ENCODE measurements at regions not wholly inside any gene's neighbourhood (a gene's known extent, or its start where the extent isn't known, plus 50 kb on each side); places are given as distances from the start of the nearest gene placed in this dataset.

GRCh38 chr16:86395477-86395876 lies 114.8 kb upstream of the FOXF1 start:
- no peak for DNase-seq

GRCh38 chr16:86396422-86396821 lies 113.9 kb upstream of the FOXF1 start:
- no peak for DNase-seq

GRCh38 chr16:86396901-86397311 lies 113.4 kb upstream of the FOXF1 start:
- DNase-seq, result no peak

- DNase-seq, result no peak
Measured at GRCh38 chr16:86398201-86398600, 112.1 kb upstream of the FOXF1 start.

GRCh38 chr16:86398622-86399021 lies 111.7 kb upstream of the FOXF1 start:
- DNase-seq, result no peak

- DNase-seq, result no peak
Measured at GRCh38 chr16:86401126-86401525, 109.2 kb upstream of the FOXF1 start.

- DNase-seq, result no peak
Measured at GRCh38 chr16:86403085-86403484, 107.2 kb upstream of the FOXF1 start.

- DNase-seq, result no peak
Measured at GRCh38 chr16:86403541-86404163, 106.7 kb upstream of the FOXF1 start.

GRCh38 chr16:86404678-86405077 lies 105.6 kb upstream of the FOXF1 start:
- no peak for DNase-seq

- DNase-seq, result no peak
Measured at GRCh38 chr16:86405319-86405718, 105.0 kb upstream of the FOXF1 start.

GRCh38 chr16:86406056-86406455 lies 104.3 kb upstream of the FOXF1 start:
- DNase-seq, result no peak

GRCh38 chr16:86408685-86409084 lies 101.6 kb upstream of the FOXF1 start:
- DNase-seq, result no peak

- DNase-seq, result no peak
Measured at GRCh38 chr16:86410081-86410480, 100.2 kb upstream of the FOXF1 start.

- DNase-seq, result no peak
Measured at GRCh38 chr16:86410529-86410928, 99.8 kb upstream of the FOXF1 start.

GRCh38 chr16:86411897-86412296 lies 98.4 kb upstream of the FOXF1 start:
- no peak for DNase-seq

- DNase-seq, result no peak
Measured at GRCh38 chr16:86414991-86415740, 95.2 kb upstream of the FOXF1 start.

GRCh38 chr16:86418981-86419380 lies 91.3 kb upstream of the FOXF1 start:
- DNase-seq, result no peak

- no peak for DNase-seq
Measured at GRCh38 chr16:86419518-86419917, 90.8 kb upstream of the FOXF1 start.

GRCh38 chr16:86421995-86422394 lies 88.3 kb upstream of the FOXF1 start:
- DNase-seq, result no peak

- no peak for DNase-seq
Measured at GRCh38 chr16:86424398-86424797, 85.9 kb upstream of the FOXF1 start.

- no peak for DNase-seq
Measured at GRCh38 chr16:86424985-86425384, 85.3 kb upstream of the FOXF1 start.

- DNase-seq, result no peak
Measured at GRCh38 chr16:86426063-86426642, 84.2 kb upstream of the FOXF1 start.

- no peak for DNase-seq
Measured at GRCh38 chr16:86427433-86427851, 82.9 kb upstream of the FOXF1 start.
